HCT116 (cell line): ENCODE measurements at regions not wholly inside any gene's neighbourhood (a gene's known extent, or its start where the extent isn't known, plus 50 kb on each side); places are given as distances from the start of the nearest gene placed in this dataset.

Experiments used
- ATAC-seq: fragments of 200-7000 bp; cut with Tn5 transposase; 2 replicates; pipeline ENCODE4 v1.9.1; 2020; ENCODE audit warnings: mild to moderate bottlenecking, moderate library complexity
- BruUV-seq: library from RNA; stranded (reverse); fragments of 400-500 nt; replicated peaks from 2 replicates; lab custom pipeline; 2021; lab: Mats Ljungman, UMichigan
- CTCF ChIA-PET: fragments of 300-600 bp; sonication (Branson Sonifier 250); formaldehyde crosslinking; loops from one replicate; lab custom pipeline; 2021; ENCODE audit warnings: antibody characterized with exemption; lab: Charles Lee
- POLR2A ChIA-PET: fragments of 300-600, 350-600 bp; sonication (Branson Sonifier 250); formaldehyde crosslinking; loops from one replicate; lab custom pipeline; 2021; ENCODE audit warnings: antibody characterized with exemption; lab: Charles Lee
- RAD21 ChIA-PET, 2 experiments: fragments of 300-600 bp; sonication (Branson Sonifier 250); formaldehyde crosslinking; loops; one replicate each; lab custom pipeline; 2023; ENCODE audit warnings: low total read pairs in 2 of 2; ENCODE audit not compliant: uncharacterized antibody in 2 of 2, unreplicated experiment in 2 of 2, low non-redundant PET in 1 of 2; lab: Charles Lee
- DNase-seq: peaks from one replicate; pipeline ENCODE4 v3.0.0-alpha.2; 2010; ENCODE audit warnings: low read depth, low spot score
- H2AFZ ChIP-seq: fragments of 200-600 bp; shearing (Covaris generic), sonication (generic); 2 replicates; pipeline ENCODE4 v1.6.1; 2017; ENCODE audit warnings: low read depth, mixed run types, mixed read lengths, antibody characterized with exemption, low read length; ENCODE audit not compliant: poor library complexity, severe bottlenecking
- H3K27ac ChIP-seq: 2 replicates; pipeline ENCODE4 v1.5.1; 2012; ENCODE audit warnings: low read depth, low read length
- H3K27me3 ChIP-seq: fragments of 200-600 bp; sonication (generic); 2 replicates; pipeline ENCODE4 v1.6.1; 2016; ENCODE audit warnings: mixed run types, low read length, mixed read lengths; ENCODE audit not compliant: insufficient read depth
- H3K36me3 ChIP-seq, 2 experiments: fragments of 200-500 bp in 1 of 2; fragments of 200-600 bp in 1 of 2; sonication (Bioruptor generic) in 1 of 2; sonication (generic) in 1 of 2; 2 replicates each; pipeline versions ENCODE4 v1.5.1 to v1.6.1; 2014 to 2016; ENCODE audit warnings: low read length in 2 of 2, inconsistent platforms in 1 of 2, mixed read lengths in 1 of 2, mixed run types in 1 of 2; ENCODE audit not compliant: insufficient read depth in 2 of 2, control insufficient read depth in 1 of 2
- H3K4me1 ChIP-seq, 2 experiments: fragments of 200-600 bp in 1 of 2; sonication (generic) in 1 of 2; 2 replicates each; pipeline versions ENCODE4 v1.5.1 to v1.6.1; 2012 to 2017; ENCODE audit warnings: low read length in 2 of 2, inconsistent platforms in 1 of 2, mild to moderate bottlenecking in 1 of 2, mixed read lengths in 1 of 2, mixed run types in 1 of 2, moderate library complexity in 1 of 2; ENCODE audit not compliant: insufficient read depth in 2 of 2, control insufficient read depth in 1 of 2
- H3K4me2 ChIP-seq: fragments of 200-600 bp; sonication (generic); 2 replicates; pipeline ENCODE4 v1.6.1; 2017; ENCODE audit warnings: mixed run types, low read length, mixed read lengths
- H3K4me3 ChIP-seq, 2 experiments: fragments of 200-600 bp in 1 of 2; sonication (generic) in 1 of 2; replicated peaks in 1 of 2; 2 replicates each; pipeline ENCODE4 v1.5.1; 2011 to 2016; ENCODE audit warnings: low read length in 2 of 2, control low read depth in 1 of 2, low read depth in 1 of 2, mild to moderate bottlenecking in 1 of 2, mixed read lengths in 1 of 2, mixed run types in 1 of 2
- H3K79me2 ChIP-seq: fragments of 200-600 bp; sonication (generic); 2 replicates; pipeline ENCODE4 v1.6.1; 2017; ENCODE audit warnings: mild to moderate bottlenecking, mixed run types, low read length, moderate library complexity, mixed read lengths; ENCODE audit not compliant: insufficient read depth
- H3K9ac ChIP-seq: fragments of 200-600 bp; sonication (generic); 2 replicates; pipeline ENCODE4 v1.6.1; 2016; ENCODE audit warnings: low read length, mixed read lengths
- H3K9me2 ChIP-seq: fragments of 200-600 bp; sonication (generic), shearing (Covaris generic); 2 replicates; pipeline ENCODE4 v1.6.1; 2017; ENCODE audit warnings: mixed run types, mild to moderate bottlenecking, moderate library complexity; ENCODE audit not compliant: insufficient read depth
- H3K9me3 ChIP-seq, 2 experiments: fragments of 200-500 bp in 1 of 2; fragments of 200-600 bp in 1 of 2; sonication (Bioruptor generic) in 1 of 2; sonication (generic) in 1 of 2; 2 replicates each; pipeline ENCODE4 v1.6.1; 2014 to 2017; ENCODE audit warnings: low read length in 2 of 2, mixed read lengths in 2 of 2, inconsistent platforms in 1 of 2, low read depth in 1 of 2, mild to moderate bottlenecking in 1 of 2, mixed run types in 1 of 2, moderate library complexity in 1 of 2; ENCODE audit not compliant: control insufficient read depth in 1 of 2, insufficient read depth in 1 of 2
- H4K20me1 ChIP-seq: fragments of 200-600 bp; sonication (generic), shearing (Covaris generic); 2 replicates; pipeline ENCODE4 v1.6.1; 2017; ENCODE audit warnings: mixed run types, mild to moderate bottlenecking, moderate library complexity; ENCODE audit not compliant: insufficient read depth
- CTCF ChIP-seq, 3 experiments: fragments of 200-600 bp in 1 of 3; sonication (generic) in 1 of 3; IDR thresholded peaks in 2 of 3; conservative IDR thresholded peaks in 1 of 3; 2 replicates each; pipeline ENCODE4 v1.5.1; 2012 to 2017; ENCODE audit warnings: low read depth in 2 of 3, low read length in 2 of 3, antibody characterized with exemption in 1 of 3, borderline replicate concordance in 1 of 3, control low read depth in 1 of 3, mild to moderate bottlenecking in 1 of 3, mixed read lengths in 1 of 3, mixed run types in 1 of 3, moderate library complexity in 1 of 3; ENCODE audit not compliant: insufficient read depth in 1 of 3
- EGR1 ChIP-seq: IDR thresholded peaks from 2 replicates; pipeline ENCODE4 v1.6.1; 2012; ENCODE audit warnings: low read depth
- FOSL1 ChIP-seq: IDR thresholded peaks from 2 replicates; pipeline ENCODE4 v1.6.1; 2012; ENCODE audit warnings: low read depth
- MAX ChIP-seq: IDR thresholded peaks from 2 replicates; pipeline ENCODE4 v1.6.1; 2012
- POLR2A ChIP-seq: IDR thresholded peaks from 2 replicates; pipeline ENCODE4 v1.7.0; 2011; ENCODE audit warnings: borderline replicate concordance; ENCODE audit not compliant: insufficient read depth, insufficient read length; ENCODE audit errors: extremely low read depth
- RAD21 ChIP-seq: IDR thresholded peaks from 2 replicates; pipeline ENCODE4 v1.6.1; 2012; ENCODE audit warnings: low read depth, mild to moderate bottlenecking
- SP1 ChIP-seq: IDR thresholded peaks from 2 replicates; pipeline ENCODE4 v1.6.1; 2012; ENCODE audit warnings: low read depth
- TCF7L2 ChIP-seq: IDR thresholded peaks from 2 replicates; pipeline ENCODE4 v1.7.0; 2011; ENCODE audit warnings: borderline replicate concordance, inconsistent platforms; ENCODE audit not compliant: insufficient read depth, insufficient read length; ENCODE audit errors: extremely low read depth
- ZBTB33 ChIP-seq: IDR thresholded peaks from 2 replicates; pipeline ENCODE4 v1.6.1; 2011; ENCODE audit warnings: mild to moderate bottlenecking, low read length, moderate library complexity; ENCODE audit not compliant: insufficient replicate concordance; ENCODE audit errors: extremely low read depth
- ZNF274 ChIP-seq: fragments of 200-500 bp; sonication (Bioruptor generic); IDR thresholded peaks from 2 replicates; pipeline ENCODE4 v1.6.1; 2014; ENCODE audit warnings: mild to moderate bottlenecking, low read depth, low read length, inconsistent platforms
- intact Hi-C: fragments of 100-400 bp; cut with micrococcal nuclease; formaldehyde crosslinking; loops from 2 replicates; pipeline ENCODE4 v1.10.0; 2022

- no peak for DNase-seq
- no peak overlapping the region for H3K4me2 ChIP-seq
- BruUV-seq = no TSS peak
- H2AFZ ChIP-seq = no peak overlapping the region
- no peaks in the 10 kb centered on the region for H3K36me3 ChIP-seq
- H3K4me1 ChIP-seq = peaks cover 0 to 5% of the 10 kb centered on the region in 2 experiments; a peak in 1 of 4 replicates
- H3K9me3 ChIP-seq = peaks cover 0 to under 1% of the 10 kb centered on the region in 2 experiments; a peak in 1 of 4 replicates
- no peaks in the 10 kb centered on the region for H4K20me1 ChIP-seq
- TF ChIP-seq CTCF (IDR thresholded peaks at IDR 0.05 in 2 of 3, conservative IDR thresholded peaks at IDR 0.05 in 1 of 3; ENCODE audit: borderline replicate concordance in 1 of 3, insufficient read depth in 1 of 3, low read depth in 2 of 3, low read length in 2 of 3) (no peak), ZNF274 (no peak), TCF7L2 (no peak), SP1 (no peak), POLR2A (no peak), RAD21 (no peak), ZBTB33 (no peak), EGR1 (no peak), FOSL1 (no peak), MAX (no peak)
- POLR2A ChIA-PET = no interaction called here
- CTCF ChIA-PET = no interaction called here
- intact Hi-C loops = no loop called here
- RAD21 ChIA-PET = no interaction called here
- no peaks in the 10 kb centered on the region for H3K9me2 ChIP-seq
- ATAC-seq = no peak
- no peak overlapping the region for H3K4me3 ChIP-seq
- no peaks in the 10 kb centered on the region for H3K27me3 ChIP-seq
- H3K79me2 ChIP-seq = no peaks in the 10 kb centered on the region
- no peak overlapping the region for H3K27ac ChIP-seq
- no peak overlapping the region for H3K9ac ChIP-seq
These were observed 269.9 kb downstream of the RCHY1 start for GRCh38 chr4:75244325-75244724.
